ENCODE measurements at regions not wholly inside any gene's neighbourhood (a gene's known extent, or its start where the extent isn't known, plus 50 kb on each side); places are given as distances from the start of the nearest gene placed in this dataset.

DNA sequence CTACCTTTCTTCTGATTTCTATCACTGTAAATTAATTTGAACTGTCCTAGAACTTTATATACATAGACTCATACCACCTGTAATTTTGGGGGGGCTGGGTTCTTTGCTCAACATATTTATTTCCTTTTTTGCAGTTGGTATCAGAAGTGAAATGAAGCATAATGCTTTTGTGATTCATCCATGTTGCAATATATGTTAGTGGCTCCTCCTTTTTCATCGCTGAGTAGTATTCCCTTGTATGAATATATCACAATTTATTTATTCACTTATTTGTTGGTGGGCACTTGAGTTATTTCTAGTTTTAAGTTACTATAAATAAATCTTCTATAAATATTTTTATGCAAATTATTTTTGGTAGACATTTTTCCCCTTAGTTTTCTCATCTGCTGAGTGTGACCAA is 336.4 kb downstream of the HS3ST3B1 start:
- Histone ChIP-seq H3K4me3 (ENCODE audit: insufficient read depth, low read depth, low read length) (no peak overlapping the region), H3K36me3 (ENCODE audit: control insufficient read depth, insufficient read depth, low read length) (no peaks in the 10 kb centered on the region), H3K9me3 (ENCODE audit: control insufficient read depth, low read length) (no peaks in the 10 kb centered on the region), H3K4me1 (ENCODE audit: control insufficient read depth, insufficient read depth, low read length) (no peaks in the 10 kb centered on the region), H3K27me3 (ENCODE audit: control insufficient read depth, insufficient read depth, low read length, poor library complexity, severe bottlenecking) (no peaks in the 10 kb centered on the region), H3K27ac (ENCODE audit: insufficient read depth, low read depth, low read length, poor library complexity, severe bottlenecking) (no peak overlapping the region)
- WGBS, 2 experiments = no CpG with 5 or more reads among the region's 1 CpG

DNA sequence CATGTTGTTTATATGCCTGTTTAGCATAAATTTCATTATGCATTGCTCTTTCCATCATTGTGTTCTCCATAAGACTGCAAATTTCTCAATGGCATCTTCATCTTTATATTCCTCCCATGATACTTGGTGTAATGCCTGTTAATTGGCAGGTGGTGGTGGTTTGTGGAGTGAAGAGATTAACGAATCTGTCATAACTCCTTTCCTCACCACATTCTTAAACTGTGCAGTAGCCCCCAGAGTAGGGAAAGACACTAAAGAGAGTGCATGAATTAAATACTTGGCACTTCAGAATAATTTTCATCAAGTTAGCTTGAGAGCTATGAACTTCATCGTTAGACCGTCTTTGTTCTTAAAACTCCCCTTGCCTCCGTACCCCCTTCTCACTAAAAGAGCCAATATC is 329.7 kb downstream of the HS3ST3B1 start:
- Histone ChIP-seq H3K4me1 (ENCODE audit: control insufficient read depth, insufficient read depth, low read length) (no peaks in the 10 kb centered on the region), H3K27ac (ENCODE audit: insufficient read depth, low read depth, low read length, poor library complexity, severe bottlenecking) (no peak overlapping the region), H3K36me3 (ENCODE audit: control insufficient read depth, insufficient read depth, low read length) (no peaks in the 10 kb centered on the region), H3K4me3 (ENCODE audit: insufficient read depth, low read depth, low read length) (no peak overlapping the region), H3K27me3 (ENCODE audit: control insufficient read depth, insufficient read depth, low read length, poor library complexity, severe bottlenecking) (no peaks in the 10 kb centered on the region), H3K9me3 (ENCODE audit: control insufficient read depth, low read length) (no peaks in the 10 kb centered on the region)
- WGBS, 2 experiments = 95 to 98% methylated on average over 3 to 4 of the region's 4 CpGs

DNA sequence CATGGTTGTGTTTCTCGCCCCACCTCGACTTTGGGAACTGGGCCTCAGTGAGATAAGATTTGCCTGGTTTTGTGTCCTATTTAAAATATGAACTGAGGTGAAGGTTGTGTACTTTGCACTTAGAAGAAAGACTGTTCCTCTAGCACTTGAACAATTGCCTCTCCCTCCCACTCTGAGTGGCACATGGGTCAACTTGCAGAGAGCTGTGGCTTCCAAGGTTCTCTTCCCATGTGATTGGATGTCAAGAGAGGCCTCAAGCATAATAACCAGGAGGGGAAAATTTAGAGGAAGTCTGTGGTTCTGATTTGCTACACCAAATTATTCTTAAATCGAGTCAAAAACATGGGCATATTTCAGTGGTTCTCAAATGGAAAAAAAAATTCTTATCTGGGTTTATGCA is 329.2 kb downstream of the HS3ST3B1 start:
- Histone ChIP-seq H3K9me3 (ENCODE audit: control insufficient read depth, low read length) (no peaks in the 10 kb centered on the region), H3K4me3 (ENCODE audit: insufficient read depth, low read depth, low read length) (no peak overlapping the region), H3K4me1 (ENCODE audit: control insufficient read depth, insufficient read depth, low read length) (no peaks in the 10 kb centered on the region), H3K27me3 (ENCODE audit: control insufficient read depth, insufficient read depth, low read length, poor library complexity, severe bottlenecking) (no peaks in the 10 kb centered on the region), H3K36me3 (ENCODE audit: control insufficient read depth, insufficient read depth, low read length) (no peaks in the 10 kb centered on the region), H3K27ac (ENCODE audit: insufficient read depth, low read depth, low read length, poor library complexity, severe bottlenecking) (no peak overlapping the region)
- 91 to 97% methylated on average over 3 of the region's 3 CpGs for WGBS, 2 experiments

DNA sequence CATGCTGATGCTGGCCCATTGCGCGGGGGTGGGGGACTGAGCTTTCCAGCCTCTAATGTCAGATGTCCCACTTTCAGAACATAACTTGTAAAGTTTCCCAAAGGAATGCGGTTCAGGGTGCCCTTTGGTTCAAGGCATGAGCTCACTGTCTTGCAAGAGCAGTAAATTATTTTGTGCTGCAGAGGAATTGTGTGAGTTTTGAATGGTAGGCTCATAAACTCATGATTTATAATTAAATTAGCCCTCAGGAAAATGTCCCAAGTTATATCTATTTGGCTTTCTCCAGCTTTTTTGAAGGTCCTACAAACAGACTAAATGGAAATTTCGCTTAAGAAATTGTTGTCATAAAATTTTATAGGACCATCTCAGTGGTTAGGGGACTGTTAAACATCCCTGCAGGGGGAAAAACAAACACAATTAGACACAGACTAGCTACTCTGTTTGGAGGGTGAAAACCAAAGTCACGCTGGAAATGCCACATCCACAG is 321.8 kb downstream of the HS3ST3B1 start:
- Histone ChIP-seq H3K27me3 (ENCODE audit: control insufficient read depth, insufficient read depth, low read length, poor library complexity, severe bottlenecking) (no peaks in the 10 kb centered on the region), H3K36me3 (ENCODE audit: control insufficient read depth, insufficient read depth, low read length) (no peaks in the 10 kb centered on the region), H3K4me1 (ENCODE audit: control insufficient read depth, insufficient read depth, low read length) (no peaks in the 10 kb centered on the region), H3K4me3 (ENCODE audit: insufficient read depth, low read depth, low read length) (no peak overlapping the region), H3K9me3 (ENCODE audit: control insufficient read depth, low read length) (no peaks in the 10 kb centered on the region), H3K27ac (ENCODE audit: insufficient read depth, low read depth, low read length, poor library complexity, severe bottlenecking) (no peak overlapping the region)
- WGBS, 2 experiments = 78 to 84% methylated on average over 4 to 5 of the region's 5 CpGs

DNA sequence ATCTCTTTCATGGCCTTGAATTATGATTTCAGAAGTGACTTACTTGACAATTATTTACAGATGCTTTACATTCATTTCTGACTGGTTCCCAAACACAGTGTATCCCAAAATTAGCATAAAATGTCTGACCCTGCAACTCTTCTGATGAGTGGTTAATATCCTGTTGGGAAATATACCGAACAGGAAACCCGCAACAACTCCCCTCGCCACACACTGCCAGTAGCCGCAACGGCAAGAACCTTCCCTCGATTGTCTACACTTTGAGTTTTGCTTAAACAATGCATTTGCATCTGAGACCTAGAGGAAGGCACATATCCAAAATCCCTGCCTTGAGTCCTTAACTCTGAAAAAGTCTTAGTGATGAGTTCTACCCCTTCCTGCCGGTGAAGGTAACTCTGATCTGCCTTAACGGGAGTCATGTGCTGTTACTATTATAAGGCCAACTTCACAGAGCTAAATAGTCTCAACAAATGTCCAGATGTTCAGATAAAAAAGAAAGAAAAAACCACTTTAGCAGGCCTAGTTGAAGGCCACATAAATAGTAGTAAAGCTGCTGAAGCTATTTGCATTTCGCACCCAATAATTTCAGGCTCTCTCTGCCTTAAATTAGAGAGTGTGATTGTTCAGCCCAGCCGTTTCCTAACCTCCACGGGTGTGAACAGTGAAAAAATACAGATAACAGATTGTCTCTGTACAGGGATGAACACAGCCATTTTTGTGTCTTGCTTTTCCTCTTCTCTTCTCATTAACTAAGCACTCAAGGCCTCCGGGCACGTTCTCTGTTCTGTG is 321.1 kb downstream of the HS3ST3B1 start:
- Histone ChIP-seq H3K4me3 (ENCODE audit: insufficient read depth, low read depth, low read length) (no peak overlapping the region), H3K36me3 (ENCODE audit: control insufficient read depth, insufficient read depth, low read length) (no peaks in the 10 kb centered on the region), H3K27me3 (ENCODE audit: control insufficient read depth, insufficient read depth, low read length, poor library complexity, severe bottlenecking) (no peaks in the 10 kb centered on the region), H3K27ac (ENCODE audit: insufficient read depth, low read depth, low read length, poor library complexity, severe bottlenecking) (no peak overlapping the region), H3K4me1 (ENCODE audit: control insufficient read depth, insufficient read depth, low read length) (no peaks in the 10 kb centered on the region), H3K9me3 (ENCODE audit: control insufficient read depth, low read length) (no peaks in the 10 kb centered on the region)
- WGBS, 2 experiments = 91 to 92% methylated on average over 13 of the region's 13 CpGs

DNA sequence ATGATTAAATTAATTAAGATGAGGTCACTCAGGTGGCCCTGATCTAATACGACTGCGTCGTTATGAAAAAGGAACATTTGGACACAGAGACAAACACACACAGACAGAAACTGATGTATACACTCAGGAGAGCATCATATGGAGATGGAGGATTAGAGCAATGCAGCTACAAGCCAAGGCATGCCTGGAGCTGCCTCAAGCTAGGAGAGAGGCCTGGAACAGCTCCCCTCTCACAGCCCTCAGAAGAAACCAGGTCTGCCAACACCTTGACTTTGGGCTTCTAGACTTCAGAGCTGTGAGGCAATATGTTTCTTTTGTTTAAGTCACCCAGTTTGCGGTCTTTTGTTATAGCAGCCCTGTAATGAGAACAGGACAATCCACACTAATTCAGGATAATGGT is 318.9 kb downstream of the HS3ST3B1 start:
- Histone ChIP-seq H3K27ac (ENCODE audit: insufficient read depth, low read depth, low read length, poor library complexity, severe bottlenecking) (no peak overlapping the region), H3K4me1 (ENCODE audit: control insufficient read depth, insufficient read depth, low read length) (no peaks in the 10 kb centered on the region), H3K9me3 (ENCODE audit: control insufficient read depth, low read length) (no peaks in the 10 kb centered on the region), H3K4me3 (ENCODE audit: insufficient read depth, low read depth, low read length) (no peak overlapping the region), H3K36me3 (ENCODE audit: control insufficient read depth, insufficient read depth, low read length) (no peaks in the 10 kb centered on the region), H3K27me3 (ENCODE audit: control insufficient read depth, insufficient read depth, low read length, poor library complexity, severe bottlenecking) (no peaks in the 10 kb centered on the region)
- WGBS, 2 experiments = 95 to 96% methylated on average over 2 to 4 of the region's 4 CpGs

DNA sequence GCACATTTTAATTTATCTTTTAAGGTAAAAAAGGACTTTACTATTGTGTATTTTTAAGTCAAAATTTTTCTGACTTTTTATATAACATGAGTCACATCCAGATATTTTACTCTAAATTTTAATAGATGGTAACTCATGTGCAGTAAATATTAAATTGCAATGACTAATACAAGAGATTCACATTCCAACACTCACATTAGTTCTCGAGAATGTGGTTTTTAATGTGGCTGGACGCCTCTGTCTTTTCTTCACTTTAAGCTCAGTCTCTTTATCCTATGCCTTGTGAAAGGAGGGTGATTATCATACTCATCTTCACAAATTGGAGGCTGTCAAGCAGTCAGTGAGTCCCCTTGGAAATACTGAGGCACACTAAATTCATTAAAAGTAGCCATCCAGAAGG is 315.6 kb downstream of the HS3ST3B1 start:
- Histone ChIP-seq H3K27me3 (ENCODE audit: control insufficient read depth, insufficient read depth, low read length, poor library complexity, severe bottlenecking) (no peaks in the 10 kb centered on the region), H3K36me3 (ENCODE audit: control insufficient read depth, insufficient read depth, low read length) (no peaks in the 10 kb centered on the region), H3K27ac (ENCODE audit: insufficient read depth, low read depth, low read length, poor library complexity, severe bottlenecking) (no peak overlapping the region), H3K4me1 (ENCODE audit: control insufficient read depth, insufficient read depth, low read length) (no peaks in the 10 kb centered on the region), H3K9me3 (ENCODE audit: control insufficient read depth, low read length) (no peaks in the 10 kb centered on the region), H3K4me3 (ENCODE audit: insufficient read depth, low read depth, low read length) (no peak overlapping the region)
- WGBS, 2 experiments = 95% methylated on average over 2 of the region's 2 CpGs; no CpG with 5 or more reads in 1 of the 2 experiments

DNA sequence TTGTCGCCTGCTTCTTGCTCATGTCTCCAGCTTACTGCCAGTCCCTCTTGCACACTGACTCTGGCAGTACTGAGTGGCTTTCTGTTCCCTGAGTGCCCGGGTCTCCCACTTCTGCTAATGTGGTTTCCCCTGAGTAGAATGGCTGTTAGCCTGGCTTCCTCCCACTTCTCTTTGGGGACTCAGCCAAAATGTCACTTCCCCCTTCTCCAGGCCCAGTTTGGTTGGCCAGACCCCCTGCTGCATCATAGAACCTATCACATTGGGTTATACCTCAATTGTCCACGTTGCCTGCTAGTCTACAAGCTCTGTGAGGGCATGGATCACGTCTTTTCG is 304.4 kb downstream of the HS3ST3B1 start:
- WGBS, 2 experiments = 95 to 96% methylated on average over 5 of the region's 5 CpGs
- H3K27me3 ChIP-seq (ENCODE audit: control insufficient read depth, insufficient read depth, low read length, poor library complexity, severe bottlenecking) = no peaks in the 10 kb centered on the region
- no peaks in the 10 kb centered on the region for H3K36me3 ChIP-seq (ENCODE audit: control insufficient read depth, insufficient read depth, low read length)
- H3K4me3 ChIP-seq (ENCODE audit: insufficient read depth, low read depth, low read length) = no peak overlapping the region
- H3K9me3 ChIP-seq (ENCODE audit: control insufficient read depth, low read length) = no peaks in the 10 kb centered on the region
- H3K27ac ChIP-seq (ENCODE audit: insufficient read depth, low read depth, low read length, poor library complexity, severe bottlenecking) = no peak overlapping the region
- H3K4me1 ChIP-seq (ENCODE audit: control insufficient read depth, insufficient read depth, low read length) = no peaks in the 10 kb centered on the region

DNA sequence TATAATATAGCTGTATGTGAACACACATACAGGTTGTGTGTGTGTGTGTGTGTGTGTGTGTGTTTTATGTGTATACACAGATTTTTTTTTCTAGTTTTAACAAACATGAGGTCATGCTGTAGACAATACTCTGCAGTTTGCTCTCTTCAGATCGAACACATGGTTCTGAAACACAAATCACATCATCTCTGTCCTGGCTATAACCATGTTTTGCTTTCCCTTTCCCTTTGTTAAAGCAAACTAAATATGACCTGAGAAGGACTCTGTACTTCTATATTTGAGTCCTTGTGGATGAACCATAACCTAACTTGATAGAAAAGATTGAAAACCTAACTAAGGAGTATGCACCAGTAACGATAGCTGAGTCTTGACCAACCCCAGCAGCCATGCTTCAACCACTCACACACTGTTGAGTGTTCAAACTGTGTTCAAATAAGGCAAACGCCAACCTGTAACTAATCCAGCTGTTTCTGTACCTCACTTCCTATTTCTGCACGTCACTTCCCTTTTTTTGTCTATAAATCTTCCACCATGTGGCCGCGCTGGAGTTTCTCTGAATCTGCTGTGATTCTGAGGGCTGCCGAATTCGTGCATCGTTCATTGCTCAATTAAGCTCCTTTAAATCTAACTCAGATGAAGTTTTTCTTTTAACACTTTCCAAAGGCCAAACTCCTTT is 303.8 kb downstream of the HS3ST3B1 start:
- WGBS, 2 experiments = 95 to 96% methylated on average over 9 of the region's 9 CpGs
- Histone ChIP-seq H3K4me3 (ENCODE audit: insufficient read depth, low read depth, low read length) (no peak overlapping the region), H3K27ac (ENCODE audit: insufficient read depth, low read depth, low read length, poor library complexity, severe bottlenecking) (no peak overlapping the region), H3K36me3 (ENCODE audit: control insufficient read depth, insufficient read depth, low read length) (no peaks in the 10 kb centered on the region), H3K27me3 (ENCODE audit: control insufficient read depth, insufficient read depth, low read length, poor library complexity, severe bottlenecking) (no peaks in the 10 kb centered on the region), H3K4me1 (ENCODE audit: control insufficient read depth, insufficient read depth, low read length) (no peaks in the 10 kb centered on the region), H3K9me3 (ENCODE audit: control insufficient read depth, low read length) (no peaks in the 10 kb centered on the region)

DNA sequence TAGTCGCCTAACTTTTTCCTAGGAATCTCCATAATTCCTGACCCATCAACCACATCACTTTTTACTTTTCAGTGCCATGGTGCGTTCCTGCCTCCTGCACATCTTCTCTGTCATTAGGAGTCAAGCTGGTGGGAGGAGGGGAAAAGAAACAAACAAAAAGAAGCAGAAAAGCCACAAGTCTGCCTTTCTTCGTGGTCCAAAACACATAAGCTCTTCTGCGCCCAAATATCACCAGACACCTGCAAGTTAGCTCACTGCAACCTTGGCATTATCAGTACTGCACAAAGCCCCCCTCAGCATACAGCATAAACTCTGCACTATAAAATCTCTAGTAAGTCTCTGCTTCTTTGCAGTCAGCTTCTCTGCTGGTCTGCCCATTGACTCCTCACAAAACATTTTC is 295.3 kb downstream of the HS3ST3B1 start:
- WGBS, 2 experiments = 96 to 97% methylated on average over 4 of the region's 4 CpGs

More for the DNA sequence above, 295.3 kb downstream of the HS3ST3B1 start:
- Histone ChIP-seq H3K9me3 (ENCODE audit: control insufficient read depth, low read length) (no peaks in the 10 kb centered on the region), H3K4me3 (ENCODE audit: insufficient read depth, low read depth, low read length) (no peak overlapping the region), H3K36me3 (ENCODE audit: control insufficient read depth, insufficient read depth, low read length) (no peaks in the 10 kb centered on the region), H3K27me3 (ENCODE audit: control insufficient read depth, insufficient read depth, low read length, poor library complexity, severe bottlenecking) (no peaks in the 10 kb centered on the region), H3K4me1 (ENCODE audit: control insufficient read depth, insufficient read depth, low read length) (no peaks in the 10 kb centered on the region), H3K27ac (ENCODE audit: insufficient read depth, low read depth, low read length, poor library complexity, severe bottlenecking) (no peak overlapping the region)

All from ectodermal cell (in vitro differentiated cells).